H9 (cell line): ENCODE measurements at regions not wholly inside any gene's neighbourhood (a gene's known extent, or its start where the extent isn't known, plus 50 kb on each side); places are given as distances from the start of the nearest gene placed in this dataset.

Experiments used
- DNase-seq: peaks from one replicate; pipeline ENCODE4 v3.0.0-alpha.2; 2017
- H2AFZ ChIP-seq: one replicate; pipeline ENCODE4 v1.6.1; 2013; ENCODE audit warnings: mild to moderate bottlenecking, low read length, control low read depth, moderate library complexity
- H2AK5ac ChIP-seq: 2 replicates; pipeline ENCODE4 v1.6.1; 2013; ENCODE audit warnings: low read length, control low read depth, mixed read lengths; ENCODE audit not compliant: insufficient read length
- H2BK120ac ChIP-seq: one replicate; pipeline ENCODE4 v1.6.1; 2013; ENCODE audit warnings: low read depth, mild to moderate bottlenecking, low read length, control low read depth, inconsistent platforms; ENCODE audit not compliant: poor library complexity, severe bottlenecking
- H2BK12ac ChIP-seq: 2 replicates; pipeline ENCODE4 v1.6.1; 2013; ENCODE audit warnings: low read length, control low read depth, mixed read lengths, low read depth; ENCODE audit not compliant: insufficient read length
- H2BK15ac ChIP-seq: 2 replicates; pipeline ENCODE4 v1.6.1; 2013; ENCODE audit warnings: low read depth, low read length, control low read depth
- H2BK20ac ChIP-seq: one replicate; pipeline ENCODE4 v1.6.1; 2013; ENCODE audit warnings: low read depth, mild to moderate bottlenecking, low read length, control low read depth, inconsistent platforms; ENCODE audit not compliant: poor library complexity, severe bottlenecking
- H2BK5ac ChIP-seq: 2 replicates; pipeline ENCODE4 v1.6.1; 2013; ENCODE audit warnings: low read length, control low read depth, mixed read lengths; ENCODE audit not compliant: insufficient read length
- H3K14ac ChIP-seq: 2 replicates; pipeline ENCODE4 v1.6.1; 2013; ENCODE audit warnings: low read length, control low read depth; ENCODE audit not compliant: insufficient read depth
- H3K18ac ChIP-seq: 2 replicates; pipeline ENCODE4 v1.6.1; 2013; ENCODE audit warnings: low read depth, mild to moderate bottlenecking, mixed read lengths, low read length, control low read depth; ENCODE audit not compliant: insufficient read length
- H3K23ac ChIP-seq: 2 replicates; pipeline ENCODE4 v1.6.1; 2013; ENCODE audit warnings: low read length, control low read depth, mixed read lengths, low read depth; ENCODE audit not compliant: insufficient read length
- H3K23me2 ChIP-seq: 2 replicates; pipeline ENCODE4 v1.6.1; 2013; ENCODE audit warnings: low read depth, mild to moderate bottlenecking, mixed read lengths, low read length, control low read depth; ENCODE audit not compliant: insufficient read length, poor library complexity, severe bottlenecking
- H3K27ac ChIP-seq: 2 replicates; pipeline ENCODE4 v1.5.1; 2013; ENCODE audit warnings: low read length, control low read depth, mixed read lengths, low read depth; ENCODE audit not compliant: insufficient read length
- H3K27me3 ChIP-seq: 2 replicates; pipeline ENCODE4 v1.6.1; 2013; ENCODE audit warnings: low read length, control low read depth, inconsistent platforms; ENCODE audit not compliant: insufficient read depth
- H3K4ac ChIP-seq: 2 replicates; pipeline ENCODE4 v1.6.1; 2013; ENCODE audit warnings: low read depth, mild to moderate bottlenecking, control low read depth, inconsistent platforms, low read length, moderate library complexity
- H3K4me1 ChIP-seq: 2 replicates; pipeline ENCODE4 v1.6.1; 2013; ENCODE audit warnings: low read length, control low read depth, inconsistent platforms; ENCODE audit not compliant: insufficient read depth
- H3K4me2 ChIP-seq: 2 replicates; pipeline ENCODE4 v1.6.1; 2013; ENCODE audit warnings: low read length, control low read depth, mixed read lengths; ENCODE audit not compliant: insufficient read length, insufficient read depth
- H3K56ac ChIP-seq: 2 replicates; pipeline ENCODE4 v1.6.1; 2013; ENCODE audit warnings: low read depth, mild to moderate bottlenecking, mixed read lengths, low read length, control low read depth; ENCODE audit not compliant: insufficient read length
- H3K79me1 ChIP-seq: 2 replicates; pipeline ENCODE4 v1.6.1; 2013; ENCODE audit warnings: low read depth, mild to moderate bottlenecking, moderate library complexity, low read length, control low read depth, inconsistent platforms; ENCODE audit not compliant: insufficient read depth, poor library complexity, severe bottlenecking
- H3K79me2 ChIP-seq: 2 replicates; pipeline ENCODE4 v1.6.1; 2013; ENCODE audit warnings: low read length, control low read depth, inconsistent platforms; ENCODE audit not compliant: insufficient read depth
- H3K9ac ChIP-seq: 2 replicates; pipeline ENCODE4 v1.6.1; 2013; ENCODE audit warnings: low read length, control low read depth, mixed read lengths; ENCODE audit not compliant: insufficient read length; ENCODE audit errors: extremely low read depth
- H3K9me3 ChIP-seq: one replicate; pipeline ENCODE4 v1.6.1; 2013; ENCODE audit warnings: low read depth, low read length, inconsistent platforms; ENCODE audit not compliant: control insufficient read depth
- H3T11ph ChIP-seq: one replicate; pipeline ENCODE4 v1.6.1; 2013; ENCODE audit warnings: mild to moderate bottlenecking, low read length, control low read depth, inconsistent platforms
- H4K20me1 ChIP-seq: one replicate; pipeline ENCODE4 v1.6.1; 2013; ENCODE audit not compliant: control insufficient read depth, insufficient read length, insufficient read depth
- H4K5ac ChIP-seq: 2 replicates; pipeline ENCODE4 v1.6.1; 2013; ENCODE audit warnings: low read depth, mild to moderate bottlenecking, mixed read lengths, low read length, control low read depth; ENCODE audit not compliant: insufficient read length
- H4K8ac ChIP-seq: replicated peaks from 2 replicates; pipeline ENCODE4 v1.6.1; 2013; ENCODE audit warnings: low read length, control low read depth, mixed read lengths, low read depth; ENCODE audit not compliant: insufficient read length
- H4K91ac ChIP-seq: 2 replicates; pipeline ENCODE4 v1.6.1; 2013; ENCODE audit warnings: low read depth, mild to moderate bottlenecking, moderate library complexity, mixed read lengths, low read length, control low read depth; ENCODE audit not compliant: insufficient read length
- H3K27ac Mint-ChIP-seq, 3 experiments: 2 replicates in 2 of 3; 3 replicates in 1 of 3; pipeline ENCODE4 v1.8.0; 2020 to 2021; ENCODE audit warnings: mixed read lengths in 3 of 3, mild to moderate bottlenecking in 1 of 3, moderate library complexity in 1 of 3
- H3K27me3 Mint-ChIP-seq: 2 replicates; pipeline ENCODE4 v1.8.0; 2021; ENCODE audit warnings: low read depth, mild to moderate bottlenecking, moderate library complexity, mixed read lengths
- H3K36me3 Mint-ChIP-seq, 3 experiments: 2 replicates in 2 of 3; 3 replicates in 1 of 3; pipeline ENCODE4 v1.8.0; 2020 to 2021; ENCODE audit warnings: low read depth in 3 of 3, mixed read lengths in 3 of 3; ENCODE audit not compliant: insufficient read depth in 1 of 3
- H3K4me1 Mint-ChIP-seq, 2 experiments: 2 replicates each; pipeline ENCODE4 v1.8.0; 2020; ENCODE audit warnings: mixed read lengths in 2 of 2
- H3K4me3 Mint-ChIP-seq, 2 experiments: 2 replicates in 1 of 2; 3 replicates in 1 of 2; pipeline ENCODE4 v1.8.0; 2020 to 2021; ENCODE audit warnings: mild to moderate bottlenecking in 2 of 2, mixed read lengths in 2 of 2, moderate library complexity in 1 of 2
- H3K9me3 Mint-ChIP-seq, 2 experiments: 2 replicates in 1 of 2; 3 replicates in 1 of 2; pipeline ENCODE4 v1.8.0; 2020; ENCODE audit warnings: mild to moderate bottlenecking in 2 of 2, mixed read lengths in 2 of 2, moderate library complexity in 1 of 2
- WGBS: extraction: QIAGEN DNeasy Blood & Tissue Kit; methylation state at CpG from one replicate; pipeline ENCODE4 v1.1.7; 2013; ENCODE audit warnings: missing lambda C conversion rate, low lambda C conversion rate, mixed read lengths; ENCODE audit not compliant: insufficient read length; ENCODE audit errors: extremely low coverage; 5-methylcytosine and 5-hydroxymethylcytosine counted together
- TF ChIP-seq, protein P1 (sequence below): fragments of 200-600 bp; sonication (generic); conservative IDR thresholded peaks from 3 replicates; pipeline ENCODE4 v1.8.0; 2021; ENCODE audit warnings: antibody characterized with exemption, mild to moderate bottlenecking

DNA sequence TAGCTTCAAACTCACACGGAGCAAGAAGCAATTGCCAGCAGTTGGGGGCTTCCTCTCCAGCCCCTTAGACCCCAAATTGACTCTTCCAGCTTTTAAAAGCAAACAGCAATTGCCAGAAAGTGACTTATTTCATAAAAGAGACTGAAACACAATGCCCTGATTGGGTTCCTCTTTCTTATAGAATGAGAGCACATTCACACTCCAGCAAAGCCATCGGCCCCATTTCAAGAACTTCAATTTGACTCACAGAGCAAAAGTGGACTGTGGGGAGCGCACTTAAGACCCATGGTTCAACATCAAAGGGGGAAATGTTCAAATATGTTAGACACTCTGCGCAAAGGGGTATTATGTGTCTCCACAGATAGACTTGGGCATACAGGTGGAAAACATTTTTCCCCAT lies 484.7 kb downstream of the BCL11A start:
- no peak overlapping the region for H2BK5ac ChIP-seq
- H4K5ac ChIP-seq: no peak overlapping the region
- no peaks in the 10 kb centered on the region for H3K79me1 ChIP-seq
- no peak overlapping the region for H4K8ac ChIP-seq
- H2BK120ac ChIP-seq: no peak overlapping the region
- no peaks in the 10 kb centered on the region for H3K9me3 ChIP-seq
- H2BK12ac ChIP-seq: no peak overlapping the region
- no peak overlapping the region for H3K4ac ChIP-seq
- H3K56ac ChIP-seq: no peak overlapping the region
- no peak overlapping the region for H2BK15ac ChIP-seq
- H3K79me2 ChIP-seq: no peaks in the 10 kb centered on the region
- Mint-ChIP-seq H3K27ac (no peak overlapping the region), H3K36me3 (no peaks in the 10 kb centered on the region), H3K4me1 (peaks cover 19 to 29% of the 10 kb centered on the region in 2 experiments), H3K27me3 (peaks cover 2% of the 10 kb centered on the region), H3K4me3 (no peak overlapping the region), H3K9me3 (no peaks in the 10 kb centered on the region)
- no peak overlapping the region for H3K23ac ChIP-seq
- no CpG with 5 or more reads among the region's 4 CpGs for WGBS
- no peaks in the 10 kb centered on the region for H4K20me1 ChIP-seq
- H3K9ac ChIP-seq: no peak overlapping the region
- TF ChIP-seq, protein P1, sequence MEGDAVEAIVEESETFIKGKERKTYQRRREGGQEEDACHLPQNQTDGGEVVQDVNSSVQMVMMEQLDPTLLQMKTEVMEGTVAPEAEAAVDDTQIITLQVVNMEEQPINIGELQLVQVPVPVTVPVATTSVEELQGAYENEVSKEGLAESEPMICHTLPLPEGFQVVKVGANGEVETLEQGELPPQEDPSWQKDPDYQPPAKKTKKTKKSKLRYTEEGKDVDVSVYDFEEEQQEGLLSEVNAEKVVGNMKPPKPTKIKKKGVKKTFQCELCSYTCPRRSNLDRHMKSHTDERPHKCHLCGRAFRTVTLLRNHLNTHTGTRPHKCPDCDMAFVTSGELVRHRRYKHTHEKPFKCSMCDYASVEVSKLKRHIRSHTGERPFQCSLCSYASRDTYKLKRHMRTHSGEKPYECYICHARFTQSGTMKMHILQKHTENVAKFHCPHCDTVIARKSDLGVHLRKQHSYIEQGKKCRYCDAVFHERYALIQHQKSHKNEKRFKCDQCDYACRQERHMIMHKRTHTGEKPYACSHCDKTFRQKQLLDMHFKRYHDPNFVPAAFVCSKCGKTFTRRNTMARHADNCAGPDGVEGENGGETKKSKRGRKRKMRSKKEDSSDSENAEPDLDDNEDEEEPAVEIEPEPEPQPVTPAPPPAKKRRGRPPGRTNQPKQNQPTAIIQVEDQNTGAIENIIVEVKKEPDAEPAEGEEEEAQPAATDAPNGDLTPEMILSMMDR: no peak
- no peak overlapping the region for H3K27ac ChIP-seq
- H3K4me1 ChIP-seq: no peaks in the 10 kb centered on the region
- DNase-seq: no peak
- H3K4me2 ChIP-seq: no peak overlapping the region
- no peak overlapping the region for H2BK20ac ChIP-seq
- H3K18ac ChIP-seq: no peak overlapping the region
- no peak overlapping the region for H3T11ph ChIP-seq
- H2AK5ac ChIP-seq: no peak overlapping the region
- no peak overlapping the region for H4K91ac ChIP-seq
- no peak overlapping the region for H3K14ac ChIP-seq
- no peak overlapping the region for H2AFZ ChIP-seq
- no peaks in the 10 kb centered on the region for H3K23me2 ChIP-seq
- H3K27me3 ChIP-seq: no peaks in the 10 kb centered on the region
